Adrenal gland (tissue), 9 donors: ENCODE measurements at regions not wholly inside any gene's neighbourhood (a gene's known extent, or its start where the extent isn't known, plus 50 kb on each side); places are given as distances from the start of the nearest gene placed in this dataset.

Experiments
- DNase-seq, 7 donors: peaks; one replicate each; pipeline ENCODE4 v3.0.0-alpha.2; 2019 to 2020
- H3K27ac ChIP-seq, 5 donors: fragments of 200-600 bp; sonication (generic) in 4 of 5; 1 replicate in 3 of 5; 2 replicates in 2 of 5; pipeline versions ENCODE4 v1.5.1 to v1.8.0; 2016 to 2020; ENCODE audit warnings: mild to moderate bottlenecking in 1 of 5
- H3K27me3 ChIP-seq: fragments of 200-600 bp; 2 replicates; pipeline ENCODE4 v1.8.0; 2021
- H3K36me3 ChIP-seq, 2 donors: fragments of 200-600 bp; replicated peaks in 1 of 2; 1 replicate in 1 of 2; 2 replicates in 1 of 2; pipeline versions ENCODE4 v1.5.1 to v1.8.0; 2018 to 2022
- H3K4me1 ChIP-seq, 2 donors: fragments of 200-600 bp; replicated peaks in 1 of 2; 1 replicate in 1 of 2; 2 replicates in 1 of 2; pipeline versions ENCODE4 v1.5.1 to v1.8.0; 2018 to 2021
- H3K4me3 ChIP-seq, 4 donors: fragments of 200-600 bp; sonication (generic) in 3 of 4; one replicate each; pipeline ENCODE4 v1.5.1; 2016 to 2018
- H3K9me3 ChIP-seq, 3 donors: fragments of 200-600 bp; sonication (generic) in 1 of 3; replicated peaks in 1 of 3; 1 replicate in 2 of 3; 2 replicates in 1 of 3; pipeline versions ENCODE4 v1.5.1 to v1.8.0; 2016 to 2021
- CTCF ChIP-seq, 6 experiments: fragments of 450-650 bp in 4 of 6; fragments of 200-600 bp in 2 of 6; sonication (generic) in 1 of 6; IDR thresholded peaks; 1 replicate in 5 of 6; 2 replicates in 1 of 6; pipeline versions ENCODE4 v1.5.1 to v1.8.0; 2016 to 2021; ENCODE audit warnings: antibody characterized with exemption in 6 of 6, mild to moderate bottlenecking in 2 of 6, moderate library complexity in 1 of 6
- POLR2A ChIP-seq, 2 donors: fragments of 450-650 bp; IDR thresholded peaks; one replicate each; pipeline ENCODE4 v1.6.1; 2017; ENCODE audit warnings: antibody characterized with exemption in 2 of 2, mild to moderate bottlenecking in 2 of 2, moderate library complexity in 1 of 2
- WGBS, 4 donors: extraction: QIAGEN DNeasy Blood & Tissue Kit in 2 of 4; methylation state at CpG; one replicate each; pipeline versions ENCODE4 v1.1.5 to v1.1.7; 2013 to 2017; 5-methylcytosine and 5-hydroxymethylcytosine counted together
- intact Hi-C, 2 donors: fragments of 100-400 bp; cut with DNase I; formaldehyde crosslinking; loops; one replicate each; pipeline versions ENCODE4 v1.14.1 to v1.15.0; 2022 to 2023
- donor health status: healthy with polysubstance abuse.
- donor health status: Bipolar disorder and iron deficiency.
- donor health status: DM: yes; HTN: yes; CAD: no.
- donor health status: DM: no; HTN: no; CAD: no.
- donor health status: DM: no; HTN: no; CAD: no.

- Histone ChIP-seq H3K27ac (no peak overlapping the region), H3K4me3 (no peak overlapping the region), H3K27me3 (no peaks in the 10 kb centered on the region), H3K4me1 (no peaks in the 10 kb centered on the region), H3K36me3 (no peaks in the 10 kb centered on the region), H3K9me3 (no peaks in the 10 kb centered on the region)
- 89 to 100% (median 97%) methylated on average over 3 of the region's 3 CpGs for WGBS, 4 donors
- intact Hi-C loops: no loop called here
- DNase-seq: no peak
- TF ChIP-seq CTCF (IDR thresholded peaks at IDR 0.05): no peak
- no peak for TF ChIP-seq POLR2A (IDR thresholded peaks at IDR 0.05)
These were observed 430.6 kb downstream of the NR2F1-AS1 start for GRCh38 chr5:93150311-93151012.

GRCh38 chr5:93145767-93146166, 435.3 kb downstream of the NR2F1-AS1 start:
- Histone ChIP-seq H3K27me3 (no peaks in the 10 kb centered on the region), H3K4me3 (no peak overlapping the region), H3K9me3 (no peaks in the 10 kb centered on the region), H3K27ac (no peak overlapping the region), H3K4me1 (no peaks in the 10 kb centered on the region), H3K36me3 (no peaks in the 10 kb centered on the region)
- intact Hi-C loops: no loop called here
- DNase-seq: no peak
- 78 to 83% (median 81%) methylated on average over 2 of the region's 2 CpGs for WGBS, 4 donors
- no peak for TF ChIP-seq POLR2A (IDR thresholded peaks at IDR 0.05)
- no peak for TF ChIP-seq CTCF (IDR thresholded peaks at IDR 0.05)

- no peaks in the 10 kb centered on the region for H3K4me1 ChIP-seq
- intact Hi-C loops: no loop called here
- no peak overlapping the region for H3K4me3 ChIP-seq
- H3K27me3 ChIP-seq: no peaks in the 10 kb centered on the region
- WGBS, 4 donors: 94 to 97% (median 96%) methylated on average over 19 of the region's 19 CpGs
- no peaks in the 10 kb centered on the region for H3K36me3 ChIP-seq
- H3K27ac ChIP-seq: no peak overlapping the region
- no peak for DNase-seq
- TF ChIP-seq CTCF (IDR thresholded peaks at IDR 0.05) (no peak), POLR2A (IDR thresholded peaks at IDR 0.05) (no peak)
- no peaks in the 10 kb centered on the region for H3K9me3 ChIP-seq
These were observed 436.0 kb downstream of the NR2F1-AS1 start for GRCh38 chr5:93145019-93145418.

- peak overlapping the region in 1 of 5 donors; percentile 40 for H3K27ac ChIP-seq
- H3K4me3 ChIP-seq: no peak overlapping the region
- H3K27me3 ChIP-seq: no peaks in the 10 kb centered on the region
- TF ChIP-seq POLR2A (IDR thresholded peaks at IDR 0.05) (no peak), CTCF (IDR thresholded peaks at IDR 0.05) (no peak)
- H3K4me1 ChIP-seq: no peaks in the 10 kb centered on the region
- no peak for DNase-seq
- 23 to 35% (median 33%) methylated on average over 2 of the region's 2 CpGs for WGBS, 4 donors
- intact Hi-C loops: no loop called here
- no peaks in the 10 kb centered on the region for H3K36me3 ChIP-seq
- H3K9me3 ChIP-seq: no peaks in the 10 kb centered on the region
These were observed 439.1 kb downstream of the NR2F1-AS1 start for GRCh38 chr5:93141969-93142368.
